Coronary artery (tissue), 2 donors: ENCODE measurements at regions not wholly inside any gene's neighbourhood (a gene's known extent, or its start where the extent isn't known, plus 50 kb on each side); places are given as distances from the start of the nearest gene placed in this dataset.

Source experiments
- DNase-seq: peaks from one replicate; pipeline ENCODE4 v3.0.0-alpha.2; 2017; ENCODE audit warnings: low spot score
- H3K27ac ChIP-seq, 2 donors: fragments of 200-600 bp; sonication (generic); one replicate each; pipeline ENCODE4 v1.5.1; 2016 to 2019
- H3K4me3 ChIP-seq: fragments of 200-600 bp; sonication (generic); 2 replicates; pipeline ENCODE4 v1.5.1; 2016; ENCODE audit warnings: mild to moderate bottlenecking, moderate library complexity
- TF ChIP-seq, protein P1 (sequence below): fragments of 200-600 bp; sonication (generic); IDR thresholded peaks from one replicate; pipeline ENCODE4 v1.5.1; 2019; ENCODE audit warnings: antibody characterized with exemption

DNA sequence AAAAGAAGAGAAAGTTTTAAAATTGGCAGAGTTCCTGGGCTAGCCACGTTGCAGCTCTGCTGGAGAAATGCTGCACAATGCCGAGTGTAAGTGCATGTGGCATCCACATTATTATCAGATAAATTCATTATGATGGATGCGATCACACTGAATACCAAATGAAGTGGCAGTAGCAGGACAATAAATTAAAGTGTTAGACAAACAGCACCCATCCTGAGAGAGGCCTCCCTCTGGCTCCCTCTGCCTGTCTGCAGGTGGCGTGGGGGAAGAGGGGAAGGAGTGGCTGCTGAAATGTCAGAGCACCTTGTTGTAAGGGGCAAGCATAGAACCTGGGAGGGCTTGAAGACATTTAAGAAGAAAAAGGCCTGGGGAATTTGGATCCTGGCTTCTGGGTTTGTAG, 324.1 kb downstream of the HAPSTR1 start:
- Histone ChIP-seq H3K4me3 (no peak overlapping the region), H3K27ac (no peak overlapping the region)
- TF ChIP-seq, protein P1, sequence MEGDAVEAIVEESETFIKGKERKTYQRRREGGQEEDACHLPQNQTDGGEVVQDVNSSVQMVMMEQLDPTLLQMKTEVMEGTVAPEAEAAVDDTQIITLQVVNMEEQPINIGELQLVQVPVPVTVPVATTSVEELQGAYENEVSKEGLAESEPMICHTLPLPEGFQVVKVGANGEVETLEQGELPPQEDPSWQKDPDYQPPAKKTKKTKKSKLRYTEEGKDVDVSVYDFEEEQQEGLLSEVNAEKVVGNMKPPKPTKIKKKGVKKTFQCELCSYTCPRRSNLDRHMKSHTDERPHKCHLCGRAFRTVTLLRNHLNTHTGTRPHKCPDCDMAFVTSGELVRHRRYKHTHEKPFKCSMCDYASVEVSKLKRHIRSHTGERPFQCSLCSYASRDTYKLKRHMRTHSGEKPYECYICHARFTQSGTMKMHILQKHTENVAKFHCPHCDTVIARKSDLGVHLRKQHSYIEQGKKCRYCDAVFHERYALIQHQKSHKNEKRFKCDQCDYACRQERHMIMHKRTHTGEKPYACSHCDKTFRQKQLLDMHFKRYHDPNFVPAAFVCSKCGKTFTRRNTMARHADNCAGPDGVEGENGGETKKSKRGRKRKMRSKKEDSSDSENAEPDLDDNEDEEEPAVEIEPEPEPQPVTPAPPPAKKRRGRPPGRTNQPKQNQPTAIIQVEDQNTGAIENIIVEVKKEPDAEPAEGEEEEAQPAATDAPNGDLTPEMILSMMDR = no peak
- DNase-seq = no peak

DNA sequence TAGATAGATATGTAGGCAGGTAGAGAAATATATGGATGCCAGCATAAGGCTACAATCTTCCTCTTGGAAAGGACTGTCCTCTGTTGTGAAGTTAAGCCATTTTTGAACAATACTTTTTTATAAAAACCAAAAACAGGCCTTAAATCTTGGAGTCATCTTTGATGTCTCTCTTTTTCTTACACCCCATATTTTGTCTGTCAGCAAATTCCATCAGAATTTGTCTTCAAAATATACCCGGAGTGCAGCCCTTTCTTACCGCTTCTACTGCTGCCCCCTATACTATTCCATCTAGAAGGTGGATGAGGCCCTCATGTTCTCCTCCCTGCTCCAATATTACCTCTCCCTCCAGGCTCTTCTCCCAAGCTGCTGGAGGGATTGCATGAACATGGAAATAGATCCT, 326.5 kb downstream of the HAPSTR1 start:
- H3K27ac ChIP-seq = no peak overlapping the region
- DNase-seq = no peak
- no peak overlapping the region for H3K4me3 ChIP-seq
- TF ChIP-seq, protein P1 = no peak

DNA sequence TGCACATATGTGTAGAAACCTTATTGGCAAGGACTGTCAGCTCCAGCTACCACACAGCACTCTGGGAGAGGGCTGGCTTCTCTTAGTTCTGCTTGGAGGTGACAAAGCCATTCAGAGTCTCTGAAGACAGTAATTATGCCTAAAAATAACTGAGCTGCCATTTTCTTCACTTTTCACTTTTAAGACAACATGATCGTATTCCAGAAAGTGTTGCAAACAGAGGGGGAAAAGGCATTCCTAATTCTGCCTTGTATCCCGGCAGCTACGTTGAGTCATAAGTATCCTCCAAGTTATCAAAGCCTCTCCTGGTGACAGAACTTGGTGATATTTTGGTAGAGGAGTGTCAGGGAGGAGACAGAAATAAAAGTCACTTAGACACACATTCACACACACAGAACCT, 327.7 kb downstream of the HAPSTR1 start:
- Histone ChIP-seq H3K4me3 (no peak overlapping the region), H3K27ac (no peak overlapping the region)
- no peak for DNase-seq
- TF ChIP-seq, protein P1 = no peak

DNA sequence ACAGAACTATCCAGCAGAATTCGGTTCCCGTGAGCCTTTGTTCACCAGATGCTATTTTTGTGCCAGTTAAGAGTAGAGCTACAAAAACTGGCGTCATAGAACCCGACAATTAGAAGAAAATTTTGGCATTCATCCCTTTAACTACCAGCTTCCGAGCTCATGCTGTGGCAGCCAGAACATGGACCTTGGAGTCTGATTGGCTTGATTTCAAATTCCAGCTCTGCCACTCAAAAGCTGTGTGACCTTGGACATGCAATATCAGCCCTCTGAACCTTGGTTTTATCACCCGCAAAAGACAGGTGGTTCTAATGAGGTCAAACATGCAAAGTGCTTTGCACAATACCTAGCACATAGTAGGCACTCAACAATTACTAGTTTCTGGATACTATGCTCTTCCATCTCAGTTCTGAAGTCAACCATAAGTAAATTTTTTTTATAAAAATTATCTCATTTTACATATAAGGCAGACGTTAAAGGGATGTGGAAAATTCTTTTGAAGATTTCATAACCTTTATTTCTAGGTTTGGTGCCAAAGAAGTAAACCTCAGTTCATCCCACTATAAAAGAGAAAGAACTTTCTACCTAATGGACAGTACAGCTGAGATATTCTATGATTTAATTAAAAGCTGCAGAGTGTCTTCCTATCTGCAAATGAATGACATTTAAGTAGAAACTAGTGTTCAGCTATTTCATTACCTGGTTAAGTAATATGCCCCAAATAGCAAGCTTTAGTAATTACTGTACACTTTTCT, 331.5 kb downstream of the HAPSTR1 start:
- TF ChIP-seq, protein P1 = no peak

DNA sequence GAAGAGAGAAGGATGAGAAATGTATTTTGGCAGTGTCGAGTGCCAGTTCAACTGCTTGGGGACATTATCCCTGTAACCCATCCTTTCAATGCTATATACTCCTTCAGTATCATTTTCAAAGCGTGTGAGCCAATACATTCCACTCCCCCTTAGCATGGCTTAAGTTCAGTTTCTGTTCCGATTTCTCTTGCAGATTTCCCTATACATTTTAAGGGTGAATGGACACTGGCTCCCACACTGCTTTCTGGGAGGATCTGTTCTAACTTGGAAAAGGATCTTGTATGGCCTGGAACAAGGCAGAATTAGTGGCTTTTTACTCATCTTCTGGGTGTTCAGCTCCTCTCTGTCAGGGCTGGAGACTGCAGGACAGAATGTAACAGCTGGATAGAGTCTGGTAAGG, 333.8 kb downstream of the HAPSTR1 start:
- no peak overlapping the region for H3K27ac ChIP-seq
- no peak overlapping the region for H3K4me3 ChIP-seq
- DNase-seq = no peak
- TF ChIP-seq, protein P1 = no peak

More for the DNA sequence above, 331.5 kb downstream of the HAPSTR1 start:
- no peak for DNase-seq
- Histone ChIP-seq H3K27ac (no peak overlapping the region), H3K4me3 (no peak overlapping the region)

DNA sequence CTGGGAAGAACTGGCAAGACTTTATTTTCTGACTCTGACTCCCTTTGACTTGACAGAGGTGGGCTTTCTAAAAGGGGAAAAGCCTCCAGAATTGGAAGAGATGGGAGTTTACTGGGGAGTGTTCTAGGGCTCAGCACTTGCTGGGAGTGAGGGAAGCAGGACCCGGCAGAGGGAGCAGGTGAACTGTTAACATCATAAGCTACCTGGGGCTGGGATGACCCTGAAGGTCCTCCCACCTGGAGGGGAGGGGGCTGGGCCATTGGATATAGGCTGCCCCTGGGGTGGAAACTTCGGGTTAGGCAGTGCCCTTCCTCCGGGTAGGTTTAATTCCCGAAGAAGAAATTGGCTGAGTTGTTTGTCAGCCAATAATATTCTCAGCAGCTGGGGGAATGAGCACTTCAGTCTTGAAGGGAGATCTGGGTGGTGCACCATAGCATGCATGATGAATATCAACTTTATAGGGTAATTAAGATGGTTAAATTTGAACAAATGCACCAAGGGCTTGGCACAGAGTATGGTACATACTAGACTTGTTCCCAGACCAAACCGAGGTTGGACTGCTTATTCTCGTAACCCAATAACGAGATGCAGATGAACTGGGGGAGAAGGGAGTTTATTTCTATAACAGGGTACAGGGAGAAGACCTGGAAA, 337.0 kb downstream of the HAPSTR1 start:
- DNase-seq = no peak
- no peak overlapping the region for H3K4me3 ChIP-seq
- TF ChIP-seq, protein P1 = no peak
- no peak overlapping the region for H3K27ac ChIP-seq
